Breast epithelium (tissue), 3 donors: ENCODE measurements at regions not wholly inside any gene's neighbourhood (a gene's known extent, or its start where the extent isn't known, plus 50 kb on each side); places are given as distances from the start of the nearest gene placed in this dataset.

Experiments
- POLR2A ChIP-seq: fragments of 450-650 bp; IDR thresholded peaks from one replicate; pipeline ENCODE4 v1.6.1; 2016; ENCODE audit warnings: antibody characterized with exemption, mild to moderate bottlenecking, moderate library complexity
- TF ChIP-seq, protein P1 (sequence below), 3 donors: fragments of 450-650 bp; IDR thresholded peaks; one replicate each; pipeline ENCODE4 v1.5.1; 2016 to 2017; ENCODE audit warnings: antibody characterized with exemption in 3 of 3, mild to moderate bottlenecking in 3 of 3, moderate library complexity in 3 of 3

DNA sequence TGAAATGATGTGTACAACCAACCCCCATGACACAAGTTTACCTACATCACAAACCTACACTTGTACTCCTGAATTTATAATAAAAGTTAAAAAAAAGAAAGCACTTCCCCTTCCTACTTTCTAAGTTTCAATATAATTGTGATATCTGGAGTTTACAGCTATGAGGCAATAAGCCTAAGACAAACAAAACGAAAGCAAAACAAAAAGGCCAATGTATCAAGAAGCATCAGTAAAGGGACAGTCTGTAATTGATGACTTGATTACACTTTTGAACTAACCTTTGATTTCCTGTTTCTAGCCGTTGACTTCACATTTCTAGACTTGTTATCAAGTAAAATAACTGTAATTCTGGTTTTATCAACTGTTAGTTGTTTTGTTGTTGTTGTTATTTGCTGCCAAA, 187.5 kb upstream of the CNTN3 start:
- TF ChIP-seq, protein P1, sequence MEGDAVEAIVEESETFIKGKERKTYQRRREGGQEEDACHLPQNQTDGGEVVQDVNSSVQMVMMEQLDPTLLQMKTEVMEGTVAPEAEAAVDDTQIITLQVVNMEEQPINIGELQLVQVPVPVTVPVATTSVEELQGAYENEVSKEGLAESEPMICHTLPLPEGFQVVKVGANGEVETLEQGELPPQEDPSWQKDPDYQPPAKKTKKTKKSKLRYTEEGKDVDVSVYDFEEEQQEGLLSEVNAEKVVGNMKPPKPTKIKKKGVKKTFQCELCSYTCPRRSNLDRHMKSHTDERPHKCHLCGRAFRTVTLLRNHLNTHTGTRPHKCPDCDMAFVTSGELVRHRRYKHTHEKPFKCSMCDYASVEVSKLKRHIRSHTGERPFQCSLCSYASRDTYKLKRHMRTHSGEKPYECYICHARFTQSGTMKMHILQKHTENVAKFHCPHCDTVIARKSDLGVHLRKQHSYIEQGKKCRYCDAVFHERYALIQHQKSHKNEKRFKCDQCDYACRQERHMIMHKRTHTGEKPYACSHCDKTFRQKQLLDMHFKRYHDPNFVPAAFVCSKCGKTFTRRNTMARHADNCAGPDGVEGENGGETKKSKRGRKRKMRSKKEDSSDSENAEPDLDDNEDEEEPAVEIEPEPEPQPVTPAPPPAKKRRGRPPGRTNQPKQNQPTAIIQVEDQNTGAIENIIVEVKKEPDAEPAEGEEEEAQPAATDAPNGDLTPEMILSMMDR (IDR thresholded peaks at IDR 0.05), result no peak
- TF ChIP-seq POLR2A, result no peak
